CD4-positive, alpha-beta memory T cell (primary cell): ENCODE measurements at regions not wholly inside any gene's neighbourhood (a gene's known extent, or its start where the extent isn't known, plus 50 kb on each side); places are given as distances from the start of the nearest gene placed in this dataset.

ENCODE experiments used
- CTCF ChIA-PET: fragments of 350-600 bp; sonication (Branson Sonifier 250); formaldehyde crosslinking; loops from one replicate; lab custom pipeline; 2021; ENCODE audit warnings: inconsistent platforms; ENCODE audit not compliant: partially characterized antibody; lab: Charles Lee
- POLR2A ChIA-PET: fragments of 350-600 bp; sonication (Branson Sonifier 250); formaldehyde crosslinking; loops from one replicate; lab custom pipeline; 2021; ENCODE audit not compliant: partially characterized antibody; lab: Charles Lee
- DNase-seq, 5 donors: peaks; one replicate each; pipeline versions ENCODE4 v3.0.0 to v3.0.0-alpha.2; 2020 to 2022; ENCODE audit warnings: mixed read lengths in 1 of 5
- H3K27ac ChIP-seq: one replicate; pipeline ENCODE4 v1.7.0; 2013; ENCODE audit warnings: low read depth, low read length
- H3K27me3 ChIP-seq: 2 replicates; pipeline ENCODE4 v1.7.0; 2013; ENCODE audit warnings: mild to moderate bottlenecking, low read length, moderate library complexity; ENCODE audit not compliant: insufficient read depth
- H3K36me3 ChIP-seq: 2 replicates; pipeline ENCODE4 v1.7.0; 2013; ENCODE audit warnings: mild to moderate bottlenecking, low read length, moderate library complexity; ENCODE audit not compliant: insufficient read depth
- H3K4me1 ChIP-seq: 2 replicates; pipeline ENCODE4 v1.7.0; 2013; ENCODE audit warnings: mild to moderate bottlenecking, low read length, moderate library complexity; ENCODE audit not compliant: insufficient read depth
- H3K4me3 ChIP-seq, 2 donors: one replicate each; pipeline ENCODE4 v1.7.0; 2013; ENCODE audit warnings: low read length in 2 of 2, mild to moderate bottlenecking in 1 of 2
- H3K9me3 ChIP-seq, 2 donors: one replicate each; pipeline ENCODE4 v1.7.0; 2013; ENCODE audit warnings: low read length in 2 of 2, control low read depth in 1 of 2; ENCODE audit not compliant: control insufficient read depth in 1 of 2
- H3K27ac Mint-ChIP-seq, 7 donors: one replicate each; pipeline ENCODE4 v1.8.0; 2020 to 2021; ENCODE audit warnings: mixed read lengths in 7 of 7, mild to moderate bottlenecking in 6 of 7, inconsistent platforms in 3 of 7, moderate library complexity in 3 of 7
- H3K27me3 Mint-ChIP-seq, 2 donors: one replicate each; pipeline ENCODE4 v1.8.0; 2020 to 2021; ENCODE audit warnings: mixed read lengths in 2 of 2
- H3K36me3 Mint-ChIP-seq, 2 donors: one replicate each; pipeline ENCODE4 v1.8.0; 2020 to 2021; ENCODE audit warnings: mixed read lengths in 2 of 2, inconsistent platforms in 1 of 2, mild to moderate bottlenecking in 1 of 2
- H3K4me1 Mint-ChIP-seq, 4 donors: one replicate each; pipeline ENCODE4 v1.8.0; 2020 to 2021; ENCODE audit warnings: mixed read lengths in 4 of 4, mild to moderate bottlenecking in 1 of 4
- H3K4me3 Mint-ChIP-seq, 8 donors: one replicate each; pipeline ENCODE4 v1.8.0; 2020 to 2021; ENCODE audit warnings: mixed read lengths in 8 of 8, mild to moderate bottlenecking in 7 of 8, moderate library complexity in 6 of 8, inconsistent platforms in 3 of 8
- H3K9me3 Mint-ChIP-seq, 8 donors: one replicate each; pipeline ENCODE4 v1.8.0; 2020 to 2021; ENCODE audit warnings: mixed read lengths in 8 of 8, mild to moderate bottlenecking in 5 of 8, inconsistent platforms in 3 of 8, moderate library complexity in 1 of 8
- intact Hi-C: fragments of 100-400 bp; cut with micrococcal nuclease; formaldehyde crosslinking; loops from one replicate; pipeline ENCODE4 v1.15.1; 2023

- no peaks in the 10 kb centered on the region for H3K27me3 ChIP-seq
- Mint-ChIP-seq H3K36me3 (no peaks in the 10 kb centered on the region), H3K9me3 (peaks cover 0 to 8% (median 2%) of the 10 kb centered on the region in 8 donors), H3K27ac (no peak overlapping the region), H3K4me1 (no peaks in the 10 kb centered on the region), H3K27me3 (no peaks in the 10 kb centered on the region), H3K4me3 (no peak overlapping the region)
- H3K36me3 ChIP-seq: no peaks in the 10 kb centered on the region
- ChIA-PET POLR2A (no interaction called here), CTCF (no interaction called here)
- H3K4me1 ChIP-seq: no peaks in the 10 kb centered on the region
- intact Hi-C loops: no loop called here
- H3K27ac ChIP-seq: no peak overlapping the region
- no peaks in the 10 kb centered on the region for H3K9me3 ChIP-seq
- DNase-seq: no peak
- no peak overlapping the region for H3K4me3 ChIP-seq
These were observed 168.0 kb downstream of the DKK1 start for GRCh38 chr10:52481986-52482555.

- Mint-ChIP-seq H3K27ac (no peak overlapping the region), H3K9me3 (peaks cover 0 to 10% (median 2%) of the 10 kb centered on the region in 8 donors), H3K4me3 (no peak overlapping the region), H3K36me3 (no peaks in the 10 kb centered on the region), H3K27me3 (no peaks in the 10 kb centered on the region), H3K4me1 (no peaks in the 10 kb centered on the region)
- no peak for DNase-seq
- no peaks in the 10 kb centered on the region for H3K27me3 ChIP-seq
- H3K4me3 ChIP-seq: no peak overlapping the region
- CTCF ChIA-PET: no interaction called here
- POLR2A ChIA-PET: no interaction called here
- H3K4me1 ChIP-seq: no peaks in the 10 kb centered on the region
- H3K9me3 ChIP-seq: no peaks in the 10 kb centered on the region
- no peak overlapping the region for H3K27ac ChIP-seq
- H3K36me3 ChIP-seq: no peaks in the 10 kb centered on the region
- intact Hi-C loops: no loop called here
These were observed 169.5 kb downstream of the DKK1 start for GRCh38 chr10:52483587-52483986.

GRCh38 chr10:52484206-52485065, 170.4 kb downstream of the DKK1 start:
- intact Hi-C loops: no loop called here
- H3K27me3 ChIP-seq: no peaks in the 10 kb centered on the region
- POLR2A ChIA-PET: no interaction called here
- H3K27ac ChIP-seq: no peak overlapping the region
- H3K27me3 Mint-ChIP-seq: no peaks in the 10 kb centered on the region
- CTCF ChIA-PET: no interaction called here
- H3K4me1 Mint-ChIP-seq: no peaks in the 10 kb centered on the region
- H3K36me3 ChIP-seq: no peaks in the 10 kb centered on the region
- H3K4me1 ChIP-seq: no peaks in the 10 kb centered on the region
- H3K36me3 Mint-ChIP-seq: no peaks in the 10 kb centered on the region
- peaks cover 0 to 11% (median 3%) of the 10 kb centered on the region in 8 donors for H3K9me3 Mint-ChIP-seq
- no peak overlapping the region for H3K4me3 Mint-ChIP-seq
- no peak for DNase-seq
- no peaks in the 10 kb centered on the region for H3K9me3 ChIP-seq
- no peak overlapping the region for H3K27ac Mint-ChIP-seq
- no peak overlapping the region for H3K4me3 ChIP-seq

DNA sequence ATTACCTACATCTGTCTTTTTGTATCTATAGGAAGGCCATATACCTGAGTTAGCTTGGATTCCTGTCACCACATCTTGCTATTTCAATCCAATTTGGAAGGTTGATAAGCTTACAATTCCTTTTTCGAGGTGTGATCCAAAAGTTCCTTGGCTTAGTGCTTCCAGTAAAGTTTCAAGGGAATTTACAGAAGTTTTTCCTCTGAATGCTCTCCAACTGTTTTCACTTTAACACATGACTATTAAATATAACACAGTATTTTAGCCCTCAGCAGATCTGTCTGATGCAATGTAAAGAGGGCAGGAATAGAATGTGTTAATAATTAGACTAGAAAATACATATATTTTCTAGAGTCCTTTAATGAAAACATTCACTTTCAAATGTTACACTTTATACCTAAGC, 171.4 kb downstream of the DKK1 start:
- CTCF ChIA-PET: no interaction called here

DNA sequence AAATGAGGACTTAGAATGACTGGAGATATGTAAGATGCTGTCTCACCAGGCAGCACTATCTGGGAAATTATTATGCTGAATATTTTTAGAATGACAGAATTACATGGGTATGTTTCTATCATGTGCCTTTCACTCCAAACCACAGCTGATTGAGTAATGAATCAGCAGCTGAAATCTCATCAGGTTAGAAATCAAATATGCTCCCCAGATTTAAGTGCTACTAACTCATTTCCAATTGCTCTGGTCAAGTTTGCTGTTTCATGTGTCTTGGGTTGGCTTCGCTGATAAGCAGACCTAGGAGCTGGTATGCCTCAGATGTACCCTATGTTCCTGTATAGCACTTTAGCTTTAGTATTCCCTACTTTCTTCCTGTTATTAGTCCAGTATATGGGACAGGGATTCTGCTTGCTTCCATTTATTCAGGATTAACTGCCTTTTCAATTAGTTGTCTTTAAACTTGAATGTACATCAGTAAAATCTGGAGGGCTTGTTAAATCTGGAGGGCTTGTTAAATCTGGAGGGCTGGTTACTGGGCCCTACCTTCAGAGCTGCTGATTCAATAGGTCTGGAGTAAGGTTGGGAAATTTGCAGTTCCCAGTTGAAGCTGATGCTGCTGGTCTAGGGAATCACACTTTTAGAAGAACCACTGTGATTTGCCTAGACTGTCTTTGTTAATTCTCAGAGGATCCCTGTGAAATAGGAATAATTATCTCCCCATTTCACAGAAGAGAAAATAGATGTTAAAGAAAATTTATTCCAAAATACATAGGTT, 172.9 kb downstream of the DKK1 start:
- ChIA-PET POLR2A (no interaction called here), CTCF (no interaction called here)
- H3K4me1 Mint-ChIP-seq: no peaks in the 10 kb centered on the region
- Histone ChIP-seq H3K4me3 (no peak overlapping the region), H3K4me1 (no peaks in the 10 kb centered on the region), H3K27me3 (no peaks in the 10 kb centered on the region), H3K9me3 (no peaks in the 10 kb centered on the region), H3K27ac (no peak overlapping the region), H3K36me3 (no peaks in the 10 kb centered on the region)
- H3K27ac Mint-ChIP-seq: no peak overlapping the region
- intact Hi-C loops: no loop called here
- peaks cover 0 to 11% (median 1%) of the 10 kb centered on the region in 8 donors for H3K9me3 Mint-ChIP-seq
- no peak for DNase-seq
- no peak overlapping the region for H3K4me3 Mint-ChIP-seq
- no peaks in the 10 kb centered on the region for H3K36me3 Mint-ChIP-seq
- H3K27me3 Mint-ChIP-seq: no peaks in the 10 kb centered on the region

More for the DNA sequence above, 171.4 kb downstream of the DKK1 start:
- H3K4me3 Mint-ChIP-seq: no peak overlapping the region
- POLR2A ChIA-PET: no interaction called here
- no peak overlapping the region for H3K27ac Mint-ChIP-seq
- peaks cover 0 to 11% (median 2%) of the 10 kb centered on the region in 8 donors for H3K9me3 Mint-ChIP-seq
- H3K27ac ChIP-seq: no peak overlapping the region
- DNase-seq: no peak
- intact Hi-C loops: no loop called here
- no peaks in the 10 kb centered on the region for H3K9me3 ChIP-seq
- no peaks in the 10 kb centered on the region for H3K36me3 Mint-ChIP-seq
- H3K4me3 ChIP-seq: no peak overlapping the region
- H3K36me3 ChIP-seq: no peaks in the 10 kb centered on the region
- no peaks in the 10 kb centered on the region for H3K27me3 ChIP-seq
- H3K4me1 ChIP-seq: no peaks in the 10 kb centered on the region
- H3K27me3 Mint-ChIP-seq: no peaks in the 10 kb centered on the region
- no peaks in the 10 kb centered on the region for H3K4me1 Mint-ChIP-seq

GRCh38 chr10:52488606-52489485, 174.8 kb downstream of the DKK1 start:
- H3K36me3 Mint-ChIP-seq: no peaks in the 10 kb centered on the region
- H3K27ac Mint-ChIP-seq: no peak overlapping the region
- intact Hi-C loops: no loop called here
- H3K27me3 Mint-ChIP-seq: no peaks in the 10 kb centered on the region
- ChIA-PET CTCF (no interaction called here), POLR2A (no interaction called here)
- peaks cover 0 to 15% (median 2%) of the 10 kb centered on the region in 8 donors for H3K9me3 Mint-ChIP-seq
- H3K4me3 Mint-ChIP-seq: no peak overlapping the region
- H3K4me3 ChIP-seq: no peak overlapping the region
- no peaks in the 10 kb centered on the region for H3K4me1 ChIP-seq
- no peaks in the 10 kb centered on the region for H3K27me3 ChIP-seq
- no peaks in the 10 kb centered on the region for H3K9me3 ChIP-seq
- H3K4me1 Mint-ChIP-seq: no peaks in the 10 kb centered on the region
- no peak overlapping the region for H3K27ac ChIP-seq
- no peaks in the 10 kb centered on the region for H3K36me3 ChIP-seq
- DNase-seq: no peak
